Body of pancreas (tissue), 4 donors: ENCODE measurements at regions not wholly inside any gene's neighbourhood (a gene's known extent, or its start where the extent isn't known, plus 50 kb on each side); places are given as distances from the start of the nearest gene placed in this dataset.

Source experiments
- POLR2A ChIP-seq, 3 donors: fragments of 450-650 bp; IDR thresholded peaks; one replicate each; pipeline ENCODE4 v1.6.1; 2016; ENCODE audit warnings: antibody characterized with exemption in 3 of 3, mild to moderate bottlenecking in 2 of 3
- TF ChIP-seq, protein P1 (sequence below), 7 experiments: fragments of 450-650 bp in 4 of 7; fragments of 200-600 bp in 3 of 7; sonication (generic) in 3 of 7; IDR thresholded peaks; one replicate each; pipeline ENCODE4 v1.5.1; 2016 to 2019; ENCODE audit warnings: antibody characterized with exemption in 7 of 7

DNA sequence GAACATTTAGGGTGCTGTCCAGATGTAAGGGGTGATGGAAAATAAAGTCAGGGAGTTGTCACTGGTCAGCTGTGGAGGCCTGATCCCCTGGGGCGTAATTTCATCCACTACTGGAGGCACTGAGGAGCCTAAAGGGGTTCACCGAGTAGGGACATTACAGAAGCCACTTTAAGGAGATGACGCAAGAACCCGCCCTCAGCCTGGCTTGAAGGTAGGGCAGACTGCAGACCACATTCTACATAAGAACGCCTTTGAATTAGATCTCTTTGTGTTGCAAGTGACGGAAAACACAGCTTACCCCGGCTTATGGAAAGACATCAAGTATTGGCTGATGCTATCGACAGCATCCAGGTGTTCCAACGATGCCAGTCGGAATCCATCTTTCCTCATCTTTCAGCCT lies 462.7 kb upstream of the CDH4 start:
- TF ChIP-seq, protein P1, sequence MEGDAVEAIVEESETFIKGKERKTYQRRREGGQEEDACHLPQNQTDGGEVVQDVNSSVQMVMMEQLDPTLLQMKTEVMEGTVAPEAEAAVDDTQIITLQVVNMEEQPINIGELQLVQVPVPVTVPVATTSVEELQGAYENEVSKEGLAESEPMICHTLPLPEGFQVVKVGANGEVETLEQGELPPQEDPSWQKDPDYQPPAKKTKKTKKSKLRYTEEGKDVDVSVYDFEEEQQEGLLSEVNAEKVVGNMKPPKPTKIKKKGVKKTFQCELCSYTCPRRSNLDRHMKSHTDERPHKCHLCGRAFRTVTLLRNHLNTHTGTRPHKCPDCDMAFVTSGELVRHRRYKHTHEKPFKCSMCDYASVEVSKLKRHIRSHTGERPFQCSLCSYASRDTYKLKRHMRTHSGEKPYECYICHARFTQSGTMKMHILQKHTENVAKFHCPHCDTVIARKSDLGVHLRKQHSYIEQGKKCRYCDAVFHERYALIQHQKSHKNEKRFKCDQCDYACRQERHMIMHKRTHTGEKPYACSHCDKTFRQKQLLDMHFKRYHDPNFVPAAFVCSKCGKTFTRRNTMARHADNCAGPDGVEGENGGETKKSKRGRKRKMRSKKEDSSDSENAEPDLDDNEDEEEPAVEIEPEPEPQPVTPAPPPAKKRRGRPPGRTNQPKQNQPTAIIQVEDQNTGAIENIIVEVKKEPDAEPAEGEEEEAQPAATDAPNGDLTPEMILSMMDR (IDR thresholded peaks at IDR 0.05) = no peak
- no peak for TF ChIP-seq POLR2A (IDR thresholded peaks at IDR 0.05)
